Left ventricle myocardium superior (tissue), 1 donor: ENCODE measurements at regions not wholly inside any gene's neighbourhood (a gene's known extent, or its start where the extent isn't known, plus 50 kb on each side); places are given as distances from the start of the nearest gene placed in this dataset.
"Not testable (repeated sequence)": the region's sequence is repeated elsewhere in the genome, so short reads cannot be mapped to it uniquely, and the experiment has no call there.

Source experiments
- ATAC-seq: fragments of 200-7000 bp; cut with Tn5 transposase; one replicate; pipeline ENCODE4 v1.9.1; 2020; ENCODE audit warnings: mild to moderate bottlenecking, moderate library complexity
- DNase-seq: peaks from one replicate; pipeline ENCODE4 v3.0.0-alpha.2; 2020
- intact Hi-C: fragments of 100-400 bp; cut with micrococcal nuclease; formaldehyde crosslinking; loops from one replicate; pipeline ENCODE4 v1.11.0; 2022
- donor health status: DM: no; HTN: yes; CAD: no; lungs with severe emphysema.

DNA sequence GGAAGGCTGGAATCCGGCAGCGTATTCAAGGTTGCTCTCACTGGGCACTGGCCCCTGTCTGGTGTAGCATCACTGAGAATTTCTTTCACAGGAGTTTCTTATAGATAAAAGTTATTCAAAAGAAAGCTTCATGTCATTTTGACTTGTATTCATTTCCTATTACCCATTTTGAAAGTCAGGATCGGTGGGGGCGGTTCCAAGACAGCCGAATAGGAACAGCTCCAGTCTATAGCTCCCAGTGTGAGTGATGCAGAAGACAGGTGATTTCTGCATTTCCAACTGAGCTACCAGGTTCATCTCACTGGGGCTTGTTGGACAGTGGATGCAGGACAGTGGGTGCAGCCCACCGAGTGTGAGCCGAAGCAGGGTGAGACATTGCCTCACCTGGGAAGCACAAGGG, 51.5 kb upstream of the CDC42EP3 start:
- intact Hi-C loops, ATAC-seq: not testable (repeated sequence)

DNA sequence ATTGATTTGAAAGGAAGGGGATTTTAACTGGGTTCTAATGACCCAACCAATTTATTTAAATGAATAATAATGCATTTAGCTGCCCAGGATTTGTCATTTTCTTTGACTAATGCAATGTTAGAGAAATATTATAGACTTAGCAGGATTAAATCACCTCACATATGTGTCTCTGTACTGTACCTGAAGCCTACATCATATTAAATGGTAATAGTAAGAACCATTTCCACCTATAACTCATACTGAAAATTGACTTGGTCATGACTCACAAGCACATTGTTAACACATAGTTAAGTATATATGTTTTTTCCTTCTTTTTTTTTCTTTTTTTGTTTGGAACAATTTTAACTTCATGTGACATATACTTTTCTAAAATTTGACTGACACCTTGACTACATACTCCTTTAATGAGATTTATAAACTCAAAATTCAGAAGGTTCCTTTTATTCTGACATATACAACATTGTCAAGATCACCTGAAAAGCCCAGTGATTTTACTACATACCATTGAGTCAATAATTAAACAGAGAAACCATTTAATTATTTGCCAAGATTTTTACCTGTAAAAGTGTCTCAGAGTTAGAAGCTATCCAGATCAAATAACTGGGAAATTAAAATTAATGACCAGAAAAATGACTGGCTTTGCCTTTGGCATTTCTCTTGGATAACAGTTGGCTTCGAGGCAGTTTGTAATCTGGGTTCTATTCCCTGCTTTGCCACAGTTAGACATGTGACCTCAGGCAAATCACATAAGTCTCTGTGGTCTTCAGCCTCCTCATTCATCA, 58.8 kb upstream of the CDC42EP3 start:
- intact Hi-C loops: no loop called here
- DNase-seq (no peak), ATAC-seq (no peak)

More for the DNA sequence above, 51.5 kb upstream of the CDC42EP3 start:
- not testable (repeated sequence) for DNase-seq

DNA sequence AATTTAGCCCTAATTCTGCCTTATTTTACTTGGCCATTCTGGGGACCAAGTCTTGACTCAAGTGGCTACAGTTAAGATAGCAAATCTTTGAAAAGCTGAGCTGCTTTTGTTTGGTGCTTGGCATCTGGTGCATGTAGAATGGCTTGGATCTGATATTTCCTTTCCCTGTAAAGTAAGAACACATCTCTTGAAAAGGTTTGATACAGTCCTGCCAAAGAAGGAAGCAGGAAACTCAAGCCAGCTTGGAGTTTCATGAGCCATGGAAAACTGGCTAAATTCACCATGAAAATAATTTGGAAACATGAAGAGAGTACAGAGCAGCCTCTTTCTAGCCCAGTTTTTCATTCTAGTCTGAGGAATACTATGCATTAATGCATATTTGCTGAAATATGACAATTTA, 61.0 kb upstream of the CDC42EP3 start:
- intact Hi-C loops, ATAC-seq, DNase-seq: not testable (repeated sequence)

DNA sequence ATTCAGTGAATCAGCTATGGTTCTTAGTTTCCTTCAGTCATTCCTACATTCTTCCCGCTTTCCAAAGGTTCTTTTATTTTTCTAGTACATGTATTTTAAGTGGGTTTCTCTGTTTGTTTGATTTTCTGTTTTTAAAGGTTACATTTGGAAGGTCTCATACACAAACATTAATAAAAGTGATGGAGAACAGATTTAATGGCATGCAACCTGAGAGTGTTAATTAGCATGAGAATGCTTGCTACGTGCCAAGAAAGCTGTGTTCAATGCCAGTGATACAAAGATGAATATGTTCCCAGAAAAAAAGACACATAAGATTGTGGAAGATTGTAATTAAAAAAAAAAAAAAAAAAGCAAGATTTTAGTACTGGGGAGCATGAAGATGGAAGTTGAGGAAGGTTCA, 61.8 kb upstream of the CDC42EP3 start:
- no peak for DNase-seq
- intact Hi-C loops: no loop called here
- ATAC-seq: no peak

DNA sequence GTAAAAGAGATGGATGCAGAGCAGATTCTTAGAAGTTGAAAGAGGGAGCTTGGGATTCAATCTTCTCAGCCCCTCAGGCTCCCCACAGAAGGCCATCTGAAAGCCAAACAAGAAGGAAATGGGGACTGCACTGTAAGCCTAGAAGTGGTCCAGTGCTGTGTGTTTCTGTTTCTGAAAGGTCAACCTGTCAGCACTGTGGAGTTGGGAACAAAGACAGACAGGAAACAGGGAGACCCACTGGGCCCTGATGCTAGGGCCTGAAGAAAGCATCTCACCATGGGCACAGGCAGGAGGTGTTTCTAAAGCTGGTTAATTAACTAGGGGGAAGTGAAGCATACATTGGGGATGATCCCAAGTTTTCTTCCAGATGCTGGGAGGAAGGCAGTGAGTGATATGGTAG, 62.5 kb upstream of the CDC42EP3 start:
- intact Hi-C loops, DNase-seq: not testable (repeated sequence)
- ATAC-seq: peak; percentile 73

DNA sequence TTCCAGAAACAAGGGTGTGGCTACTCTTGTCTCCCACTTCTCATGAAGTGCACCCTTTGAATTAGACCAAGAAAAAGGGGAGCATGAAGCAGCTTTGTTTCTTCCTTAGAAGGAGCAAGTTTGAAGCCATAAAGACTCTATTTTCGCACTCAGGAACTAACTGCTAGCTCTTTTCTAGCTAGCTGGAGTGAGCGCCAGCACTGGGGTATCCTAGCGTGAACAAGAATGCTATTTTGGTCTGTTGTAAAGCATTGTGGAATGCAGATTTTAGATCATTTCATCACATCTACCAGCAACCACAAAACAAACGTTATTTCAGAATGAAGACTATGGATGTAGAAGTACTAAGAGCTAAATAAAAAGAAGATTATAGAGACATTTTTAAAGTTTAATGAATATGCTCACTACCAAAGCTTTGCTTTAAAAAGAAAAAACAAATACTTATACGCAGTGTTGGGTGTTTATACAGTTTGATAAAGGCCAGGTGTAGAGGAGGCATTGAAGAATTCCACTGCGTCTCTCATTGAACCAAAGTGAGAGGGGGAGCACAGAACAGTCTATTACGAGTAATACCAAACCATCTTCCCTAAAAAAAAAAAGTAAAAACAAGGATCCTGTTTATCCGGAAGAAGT, 63.6 kb upstream of the CDC42EP3 start:
- intact Hi-C loops, ATAC-seq, DNase-seq: not testable (repeated sequence)

DNA sequence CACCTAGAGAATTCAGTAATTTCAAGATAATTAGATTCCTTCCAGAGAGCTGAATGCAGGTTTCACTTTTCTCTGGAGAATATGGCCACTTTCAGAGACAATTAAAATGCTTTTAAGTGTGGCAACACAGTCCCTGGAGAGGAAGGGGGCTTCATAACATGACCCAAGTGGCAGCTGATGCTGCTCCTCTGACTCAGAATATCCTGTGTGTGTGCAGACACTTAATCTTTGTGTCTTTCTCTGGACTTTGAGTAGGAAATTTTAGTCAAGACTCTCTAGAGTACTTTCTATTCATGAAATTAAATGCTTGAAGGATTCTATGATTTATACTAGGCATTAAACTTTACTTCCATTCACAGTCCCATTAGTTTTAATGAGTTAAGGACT, 64.1 kb upstream of the CDC42EP3 start:
- ATAC-seq, intact Hi-C loops, DNase-seq: not testable (repeated sequence)

DNA sequence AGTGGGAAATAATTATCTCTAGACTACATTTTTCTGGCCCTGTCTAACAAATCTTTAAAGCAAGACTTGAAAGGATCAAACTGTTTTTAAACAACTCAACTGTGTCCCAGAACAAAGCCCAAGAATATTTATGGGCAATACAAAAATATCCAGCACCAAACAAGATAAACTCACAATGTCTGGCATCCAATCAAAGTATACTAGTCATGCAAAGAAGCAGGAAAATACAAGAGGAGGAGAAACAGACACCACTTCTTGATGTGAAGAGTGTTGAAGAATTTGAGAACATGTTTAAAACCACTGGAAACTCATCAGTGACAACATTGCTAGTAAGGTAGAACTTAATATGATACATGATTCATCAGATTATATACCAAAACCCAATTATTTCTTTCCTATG, 66.1 kb upstream of the CDC42EP3 start:
- ATAC-seq: peak; percentile 64
- intact Hi-C loops: no loop called here
- no peak for DNase-seq

DNA sequence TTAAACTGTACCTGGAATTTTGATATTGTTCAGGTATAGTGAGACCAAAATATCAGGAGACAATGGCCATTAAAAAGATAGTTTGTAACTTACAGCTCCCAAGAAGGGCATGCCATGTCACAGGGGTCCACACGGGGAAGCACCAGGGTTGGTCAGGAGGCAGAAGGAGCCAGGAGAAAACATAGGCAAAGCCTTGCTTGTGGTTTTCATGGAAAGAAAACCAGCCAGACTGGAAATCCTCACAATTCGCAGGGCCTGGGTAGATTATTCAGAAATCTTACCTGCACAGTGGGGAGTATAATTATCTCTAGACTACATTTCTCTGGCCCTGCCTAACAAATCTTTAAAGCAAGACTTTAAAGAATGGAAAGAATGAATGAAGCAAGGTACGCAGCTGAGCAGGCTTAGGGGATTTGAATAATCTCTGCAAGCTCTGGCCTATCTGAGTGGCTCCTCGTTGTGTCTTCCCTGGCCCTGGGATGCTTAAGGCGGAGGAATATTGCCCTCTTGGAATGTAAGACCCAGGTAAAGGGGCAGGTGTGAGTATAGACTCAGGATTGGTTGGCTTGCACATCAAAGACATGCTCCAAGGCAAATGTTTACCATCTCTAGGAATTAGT, 66.9 kb upstream of the CDC42EP3 start:
- intact Hi-C loops: no loop called here
- ATAC-seq: no peak
- DNase-seq: no peak

DNA sequence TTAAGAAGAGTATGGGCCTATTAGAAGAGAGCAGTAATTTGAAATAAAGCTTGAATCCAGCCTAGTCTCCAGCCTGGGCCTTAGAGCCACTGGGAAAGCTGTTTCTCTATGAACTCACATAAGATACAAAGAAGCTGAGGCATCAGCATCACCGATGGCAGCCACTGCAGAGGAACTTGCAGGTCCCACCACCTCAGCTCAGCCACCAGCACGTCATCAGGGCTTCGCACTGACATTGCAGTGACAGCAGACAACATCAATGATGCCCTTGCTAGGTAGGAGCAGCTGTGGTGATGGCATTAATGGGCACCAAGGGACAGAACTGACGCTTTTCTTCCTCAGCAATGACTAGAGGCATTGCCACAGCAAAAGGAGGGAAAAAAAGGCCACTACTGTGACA, 67.7 kb upstream of the CDC42EP3 start:
- ATAC-seq: no peak
- DNase-seq: no peak
- intact Hi-C loops: no loop called here

DNA sequence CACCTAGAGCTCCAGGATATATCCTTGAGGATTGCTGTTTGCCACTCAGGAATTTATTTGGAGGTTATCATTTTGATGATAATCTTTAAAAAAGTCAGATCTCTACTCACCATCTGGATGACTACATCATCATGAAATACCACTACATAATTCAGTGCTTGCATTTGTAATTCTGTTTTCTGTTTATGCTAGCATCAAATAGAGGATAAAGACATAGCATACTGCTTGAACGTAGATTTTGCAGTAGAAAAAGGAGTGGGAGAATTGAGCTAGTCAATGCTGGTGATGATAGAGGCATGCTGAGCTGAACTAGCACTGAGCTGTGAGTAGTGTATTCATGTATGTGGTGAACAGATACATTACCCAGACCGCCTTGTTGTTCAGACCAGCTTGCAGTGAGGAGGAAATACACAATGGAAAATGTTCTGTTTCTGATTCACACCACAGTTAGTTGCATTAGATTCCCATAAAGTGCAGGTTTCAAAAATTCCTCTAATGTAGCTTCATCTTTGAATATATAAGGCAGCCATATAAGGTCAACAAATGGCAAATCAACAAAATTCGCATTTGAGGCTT, 68.8 kb upstream of the CDC42EP3 start:
- DNase-seq (no peak), ATAC-seq (no peak)
- intact Hi-C loops: no loop called here

DNA sequence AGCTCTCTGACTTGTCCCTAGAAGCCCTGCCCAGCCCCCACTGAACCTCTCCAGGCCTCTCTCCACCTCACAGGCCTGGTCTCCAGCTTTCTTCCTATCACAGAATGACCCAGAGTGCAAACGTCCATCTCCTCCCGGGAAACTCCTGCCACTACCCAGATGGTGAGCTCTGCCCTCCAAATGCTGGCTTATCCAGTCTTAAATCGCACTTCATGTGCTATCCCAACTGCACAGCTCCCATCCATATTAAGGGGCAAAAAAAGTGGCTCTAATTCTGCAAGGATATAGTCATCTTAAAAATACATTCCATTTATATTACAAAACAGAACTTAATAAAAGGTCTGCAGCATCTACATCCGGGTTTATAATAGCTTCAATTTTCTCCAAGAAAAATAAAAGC, 70.8 kb upstream of the CDC42EP3 start:
- DNase-seq (no peak), ATAC-seq (no peak)
- intact Hi-C loops: no loop called here

DNA sequence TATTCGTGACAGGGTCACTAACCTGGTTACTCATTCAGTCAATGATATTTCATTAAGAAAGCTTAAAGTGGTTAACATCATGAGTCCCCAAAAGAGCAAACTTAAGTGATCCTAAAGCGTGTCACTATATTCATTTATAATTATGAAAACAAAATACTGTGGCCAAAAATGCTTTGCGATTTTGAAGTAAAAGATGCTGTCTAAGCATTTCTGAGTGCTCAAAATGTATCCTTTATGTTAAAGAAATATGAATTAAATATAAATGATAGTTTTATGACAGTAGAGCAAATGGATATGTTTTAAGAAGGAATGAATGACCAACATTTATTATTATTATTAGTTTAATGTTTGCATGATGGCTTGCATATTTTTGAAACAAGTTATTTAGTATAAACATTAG, 72.6 kb upstream of the CDC42EP3 start:
- intact Hi-C loops: no loop called here
- ATAC-seq: no peak

DNA sequence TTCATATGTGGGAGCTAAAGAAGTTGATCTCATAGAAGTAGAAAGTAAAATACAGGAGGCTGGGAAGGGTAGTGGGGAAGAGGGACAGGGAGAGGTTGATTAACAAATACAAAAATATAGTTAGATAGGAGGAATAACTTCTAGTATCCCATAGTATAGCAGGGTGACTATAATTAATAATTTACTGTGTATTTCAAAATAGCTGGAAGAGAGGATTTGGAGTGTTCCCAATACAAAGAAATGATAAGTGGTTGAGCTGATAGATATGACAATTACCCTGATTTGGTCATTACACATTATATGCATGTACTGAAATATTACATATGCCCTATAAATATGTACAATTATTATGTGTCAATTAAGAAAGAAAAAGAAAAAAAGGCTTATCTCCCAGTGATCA, 73.5 kb upstream of the CDC42EP3 start:
- DNase-seq, ATAC-seq, intact Hi-C loops: not testable (repeated sequence)

More for the DNA sequence above, 72.6 kb upstream of the CDC42EP3 start:
- no peak for DNase-seq

DNA sequence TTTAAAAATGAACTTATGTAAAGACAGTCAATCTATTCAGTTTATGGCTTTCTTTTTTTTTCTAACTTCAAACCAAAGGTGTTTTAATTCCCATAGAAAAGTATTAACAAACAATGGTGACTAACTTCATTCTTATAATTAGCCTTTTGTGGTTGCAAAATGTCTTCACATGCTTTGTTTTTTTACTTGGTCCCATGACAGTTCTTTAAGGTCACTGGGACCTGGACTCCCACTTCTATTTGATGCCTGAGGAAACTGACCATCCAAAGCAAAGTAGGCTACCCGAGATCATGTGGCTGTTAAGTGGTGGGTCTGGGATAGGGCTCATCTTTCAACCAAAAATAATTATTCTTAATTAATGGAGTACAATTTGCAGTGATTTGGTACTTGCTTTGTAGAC, 74.6 kb upstream of the CDC42EP3 start:
- intact Hi-C loops, DNase-seq, ATAC-seq: not testable (repeated sequence)

DNA sequence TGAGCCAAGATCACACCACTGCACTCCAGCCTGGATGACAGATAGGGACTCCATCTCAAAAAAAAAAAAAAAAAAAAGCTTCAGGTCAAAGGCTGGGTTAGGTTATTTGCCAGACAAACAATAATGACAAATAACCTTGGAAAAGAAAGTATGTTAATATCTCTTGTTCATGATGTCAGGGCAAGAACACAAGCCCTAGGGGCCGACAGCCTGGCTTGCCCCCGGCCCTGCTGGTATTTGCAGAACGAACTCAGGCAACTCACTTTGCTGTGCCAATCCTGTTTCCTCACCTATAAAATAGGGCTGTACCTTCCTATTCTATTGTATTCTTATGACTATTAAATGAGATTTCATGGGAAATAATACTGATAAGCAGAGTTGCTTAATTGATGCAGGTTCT, 75.4 kb upstream of the CDC42EP3 start:
- DNase-seq (no peak), ATAC-seq (no peak)
- intact Hi-C loops: no loop called here

DNA sequence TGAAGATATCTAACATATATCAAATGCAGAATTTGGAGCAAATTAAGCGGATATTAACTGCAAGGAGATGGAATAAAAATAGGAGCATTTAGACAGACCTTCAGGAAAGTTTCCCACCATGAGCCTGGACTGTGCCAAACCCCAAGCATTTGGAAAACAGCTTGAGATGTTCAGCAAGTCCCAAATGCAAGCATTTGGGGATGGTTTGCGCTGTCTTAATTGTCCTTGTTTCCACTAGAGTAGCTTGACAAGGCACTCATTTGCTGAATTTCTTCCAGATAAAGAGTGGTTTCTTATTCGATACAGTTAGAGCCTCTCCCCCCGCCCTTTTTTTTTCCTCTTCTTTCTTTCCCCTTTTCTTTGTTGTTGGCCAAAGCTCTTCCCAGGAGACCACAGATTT, 77.1 kb upstream of the CDC42EP3 start:
- no peak for DNase-seq
- intact Hi-C loops: no loop called here
- no peak for ATAC-seq

DNA sequence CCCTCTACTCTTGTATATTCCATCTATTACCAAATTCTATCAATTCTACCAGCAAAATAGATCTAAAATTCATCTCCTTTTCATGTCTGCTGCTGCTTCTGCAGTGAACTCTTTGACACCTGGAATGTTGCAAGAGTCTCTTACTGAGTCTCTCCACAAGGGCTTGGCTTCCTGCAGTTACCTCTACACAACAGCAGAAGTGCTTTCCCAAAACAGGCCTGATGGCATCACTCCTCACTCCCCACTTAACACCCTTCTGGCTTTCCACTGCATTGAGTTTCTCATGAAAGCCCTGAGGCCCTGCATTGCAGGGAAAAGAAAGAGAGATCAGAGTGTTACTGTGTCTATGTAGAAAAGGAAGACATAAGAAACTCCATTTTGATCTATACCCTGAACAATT, 78.8 kb upstream of the CDC42EP3 start:
- DNase-seq, intact Hi-C loops, ATAC-seq: not testable (repeated sequence)

DNA sequence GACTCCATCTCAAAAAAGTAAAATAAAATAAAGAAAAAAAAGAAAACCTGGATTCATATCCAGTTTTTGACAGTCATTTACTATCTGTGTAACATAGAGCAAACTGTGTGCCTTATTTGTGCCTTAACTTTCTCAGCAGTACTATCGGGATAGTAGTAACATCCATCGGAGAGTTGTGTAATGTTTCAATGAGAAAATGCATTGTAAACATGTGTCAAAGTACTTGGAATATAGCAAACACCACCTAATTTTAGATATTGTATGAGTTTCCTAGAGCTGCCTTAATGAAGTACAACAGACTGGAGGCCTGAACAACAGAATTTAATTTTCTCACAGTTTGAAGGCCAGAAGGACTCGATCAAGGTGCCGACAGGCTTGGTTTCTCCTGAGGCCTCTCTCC, 81.3 kb upstream of the CDC42EP3 start:
- ATAC-seq: no peak

DNA sequence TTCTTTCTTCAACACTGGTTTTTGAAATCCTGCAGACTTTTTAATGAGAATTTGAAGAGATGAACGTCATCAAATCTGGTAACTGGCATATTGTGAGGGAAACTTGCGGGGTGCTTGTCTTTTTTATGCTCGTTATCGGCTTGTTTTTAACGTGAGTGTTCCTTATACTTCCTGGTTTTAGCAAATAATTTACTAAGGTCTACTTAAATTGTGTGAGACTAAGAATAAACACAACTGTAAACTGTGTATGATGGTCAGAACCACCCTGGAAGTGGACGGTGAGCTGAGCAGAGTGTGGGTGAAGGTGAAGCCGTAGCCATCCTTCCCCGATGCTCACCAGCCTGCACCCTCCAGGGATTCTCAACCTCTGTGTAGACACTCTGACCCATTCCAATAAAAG, 82.3 kb upstream of the CDC42EP3 start:
- intact Hi-C loops: no loop called here
- DNase-seq (no peak), ATAC-seq (no peak)

More for the DNA sequence above, 81.3 kb upstream of the CDC42EP3 start:
- no peak for DNase-seq
- intact Hi-C loops: no loop called here
